ENCODE measurements at regions not wholly inside any gene's neighbourhood (a gene's known extent, or its start where the extent isn't known, plus 50 kb on each side); places are given as distances from the start of the nearest gene placed in this dataset.

- Histone ChIP-seq H2AFZ (ENCODE audit: low read depth, low read length) (no peak overlapping the region), H3K27me3 (ENCODE audit: control insufficient read depth in 2 of 2, insufficient read depth in 2 of 2, low read length in 2 of 2) (no peaks in the 10 kb centered on the region), H3K4me2 (ENCODE audit: insufficient read depth, low read length) (no peak overlapping the region), H3K27ac (ENCODE audit: extremely low read depth, low read depth, low read length) (no peak overlapping the region), H3K36me3 (ENCODE audit: control insufficient read depth, insufficient read depth, low read length) (no peaks in the 10 kb centered on the region), H3K9me1 (ENCODE audit: control insufficient read depth, insufficient read depth, low read length) (no peaks in the 10 kb centered on the region), H3K9me3 (replicated peaks; ENCODE audit: control insufficient read depth, insufficient read depth, low read depth, low read length) (no peaks in the 10 kb centered on the region), H3K4me1 (replicated peaks in 1 of 2; ENCODE audit: control insufficient read depth in 2 of 2, insufficient read depth in 2 of 2, low read length in 2 of 2) (no peaks in the 10 kb centered on the region), H3K4me3 (no peak overlapping the region), H3K9ac (ENCODE audit: insufficient read depth in 1 of 2, low read depth in 2 of 2, low read length in 2 of 2) (no peak overlapping the region), H3K79me2 (ENCODE audit: control insufficient read depth, insufficient read depth, low read length) (no peaks in the 10 kb centered on the region), H4K20me1 (replicated peaks; ENCODE audit: control insufficient read depth, insufficient read depth, low read length) (no peaks in the 10 kb centered on the region)
- POLR2A ChIA-PET = no interaction called here
- in situ Hi-C loops (cut with MboI) (no loop called here), intact Hi-C loops (cut with micrococcal nuclease) (no loop called here)
- ATAC-seq = no peak
- no peak for TF ChIP-seq KLF16 (IDR thresholded peaks at IDR 0.05)
- no peak for TF ChIP-seq ZBED1 (IDR thresholded peaks at IDR 0.05)
- no peak for TF ChIP-seq HMBOX1 (IDR thresholded peaks at IDR 0.05)
- TF ChIP-seq ZNF316 (IDR thresholded peaks at IDR 0.05) = peak; percentile 32; the same call in 1 of the 2 replicates
- no peak for TF ChIP-seq NR2C2 (CRISPR knock-in tag; IDR thresholded peaks at IDR 0.05)
- TF ChIP-seq NR2C2 (tag; IDR thresholded peaks at IDR 0.05) = no peak
- TF ChIP-seq MAFK (IDR thresholded peaks at IDR 0.05; ENCODE audit: low read length) = peak; percentile 52
- peak; percentile 52 for TF ChIP-seq MAFF (IDR thresholded peaks at IDR 0.05; ENCODE audit: low read length)
- TF ChIP-seq C11orf30 (IDR thresholded peaks at IDR 0.05; ENCODE audit: low read depth) = no peak
- no peak for FAIRE-seq
- BruUV-seq (replicated peaks) = no TSS peak
- CTCF ChIA-PET (ENCODE audit: low intra/inter-chr PET ratio) = no interaction called here
- no peak for DNase-seq (ENCODE audit: extremely low read depth in 1 of 4, low spot score in 3 of 4)
Observed at GRCh38 chr6:103554911-103555310, 1304.8 kb downstream of the HACE1 start.

DNA sequence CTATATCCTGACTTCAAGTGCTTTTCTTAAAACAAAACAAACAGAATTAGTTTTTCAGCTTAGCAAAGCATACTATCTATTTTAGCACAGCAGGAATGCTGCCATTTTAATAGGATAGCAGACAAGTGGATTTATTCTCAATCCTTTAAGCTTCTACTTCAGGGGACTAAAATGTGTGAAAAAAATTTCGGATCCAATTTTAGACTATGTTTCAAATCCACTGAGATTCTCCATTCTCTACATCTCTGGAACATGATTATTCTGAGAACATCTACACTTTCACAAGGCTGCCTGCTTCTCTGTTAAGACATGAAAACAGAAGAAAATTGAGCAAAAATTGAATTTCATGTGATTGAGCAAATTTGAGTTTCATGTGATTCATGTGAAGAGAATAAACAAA, 1321.3 kb downstream of the HACE1 start:
- H3K27me3 ChIP-seq (ENCODE audit: control insufficient read depth in 2 of 2, insufficient read depth in 2 of 2, low read length in 2 of 2) = no peaks in the 10 kb centered on the region
- BruUV-seq (replicated peaks) = no TSS peak
- in situ Hi-C loops (cut with MboI) = no loop called here
- H2AFZ ChIP-seq (ENCODE audit: low read depth, low read length) = no peak overlapping the region
- FAIRE-seq = no peak
- CTCF ChIA-PET (ENCODE audit: low intra/inter-chr PET ratio) = no interaction called here
- H3K36me3 ChIP-seq (ENCODE audit: control insufficient read depth, insufficient read depth, low read length) = no peaks in the 10 kb centered on the region
- POLR2A ChIA-PET = no interaction called here
- H3K9ac ChIP-seq (ENCODE audit: insufficient read depth in 1 of 2, low read depth in 2 of 2, low read length in 2 of 2) = no peak overlapping the region
- no peaks in the 10 kb centered on the region for H3K79me2 ChIP-seq (ENCODE audit: control insufficient read depth, insufficient read depth, low read length)
- intact Hi-C loops (cut with micrococcal nuclease) = no loop called here
- no peak for DNase-seq (ENCODE audit: extremely low read depth in 1 of 4, low spot score in 3 of 4)
- H3K9me1 ChIP-seq (ENCODE audit: control insufficient read depth, insufficient read depth, low read length) = no peaks in the 10 kb centered on the region
- H3K4me2 ChIP-seq (ENCODE audit: insufficient read depth, low read length) = no peak overlapping the region
- H3K9me3 ChIP-seq (replicated peaks; ENCODE audit: control insufficient read depth, insufficient read depth, low read depth, low read length) = peaks cover 2% of the 10 kb centered on the region; the same call in 1 of the 2 replicates
- no peaks in the 10 kb centered on the region for H3K4me1 ChIP-seq (replicated peaks in 1 of 2; ENCODE audit: control insufficient read depth in 2 of 2, insufficient read depth in 2 of 2, low read length in 2 of 2)
- ATAC-seq = no peak
- H3K27ac ChIP-seq (ENCODE audit: extremely low read depth, low read depth, low read length) = no peak overlapping the region
- no peaks in the 10 kb centered on the region for H4K20me1 ChIP-seq (replicated peaks; ENCODE audit: control insufficient read depth, insufficient read depth, low read length)
- WGBS (ENCODE audit: insufficient coverage, low coverage, missing lambda C conversion rate) = 0% methylated on average over 1 of the region's 1 CpG
- no peak overlapping the region for H3K4me3 ChIP-seq
- TF ChIP-seq FOS (IDR thresholded peaks at IDR 0.05; ENCODE audit: extremely low read depth, insufficient read length) (no peak), BRF2 (IDR thresholded peaks at IDR 0.05; ENCODE audit: borderline replicate concordance, insufficient read depth, insufficient read length) (no peak), ZNF79 (CRISPR knock-in tag; IDR thresholded peaks at IDR 0.05; ENCODE audit: low read depth) (no peak)
- TF ChIP-seq, protein P1, sequence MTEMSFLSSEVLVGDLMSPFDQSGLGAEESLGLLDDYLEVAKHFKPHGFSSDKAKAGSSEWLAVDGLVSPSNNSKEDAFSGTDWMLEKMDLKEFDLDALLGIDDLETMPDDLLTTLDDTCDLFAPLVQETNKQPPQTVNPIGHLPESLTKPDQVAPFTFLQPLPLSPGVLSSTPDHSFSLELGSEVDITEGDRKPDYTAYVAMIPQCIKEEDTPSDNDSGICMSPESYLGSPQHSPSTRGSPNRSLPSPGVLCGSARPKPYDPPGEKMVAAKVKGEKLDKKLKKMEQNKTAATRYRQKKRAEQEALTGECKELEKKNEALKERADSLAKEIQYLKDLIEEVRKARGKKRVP (CRISPR knock-in tag; IDR thresholded peaks at IDR 0.05) = no peak
- TF ChIP-seq, protein P2, sequence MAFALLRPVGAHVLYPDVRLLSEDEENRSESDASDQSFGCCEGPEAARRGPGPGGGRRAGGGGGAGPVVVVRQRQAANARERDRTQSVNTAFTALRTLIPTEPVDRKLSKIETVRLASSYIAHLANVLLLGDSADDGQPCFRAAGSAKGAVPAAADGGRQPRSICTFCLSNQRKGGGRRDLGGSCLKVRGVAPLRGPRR (CRISPR knock-in tag; IDR thresholded peaks at IDR 0.05) = no peak
- TF ChIP-seq, protein P3, sequence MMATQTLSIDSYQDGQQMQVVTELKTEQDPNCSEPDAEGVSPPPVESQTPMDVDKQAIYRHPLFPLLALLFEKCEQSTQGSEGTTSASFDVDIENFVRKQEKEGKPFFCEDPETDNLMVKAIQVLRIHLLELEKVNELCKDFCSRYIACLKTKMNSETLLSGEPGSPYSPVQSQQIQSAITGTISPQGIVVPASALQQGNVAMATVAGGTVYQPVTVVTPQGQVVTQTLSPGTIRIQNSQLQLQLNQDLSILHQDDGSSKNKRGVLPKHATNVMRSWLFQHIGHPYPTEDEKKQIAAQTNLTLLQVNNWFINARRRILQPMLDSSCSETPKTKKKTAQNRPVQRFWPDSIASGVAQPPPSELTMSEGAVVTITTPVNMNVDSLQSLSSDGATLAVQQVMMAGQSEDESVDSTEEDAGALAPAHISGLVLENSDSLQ (IDR thresholded peaks at IDR 0.05) = no peak
